Hepatocyte (in vitro differentiated cells): ENCODE measurements at regions not wholly inside any gene's neighbourhood (a gene's known extent, or its start where the extent isn't known, plus 50 kb on each side); places are given as distances from the start of the nearest gene placed in this dataset.
"Not testable (repeated sequence)": the region's sequence is repeated elsewhere in the genome, so short reads cannot be mapped to it uniquely, and the experiment has no call there.

ENCODE experiments used
- DNase-seq: peaks from one replicate; pipeline ENCODE4 v3.0.0-alpha.2; 2016; ENCODE audit warnings: low spot score
- H2AFZ ChIP-seq: fragments of 200-600 bp; sonication (generic); 2 replicates; pipeline ENCODE4 v1.6.0; 2016; ENCODE audit warnings: antibody characterized with exemption, mild to moderate bottlenecking
- H3K27ac ChIP-seq: fragments of 200-600 bp; sonication (generic); 2 replicates; pipeline ENCODE4 v1.5.1; 2016; ENCODE audit warnings: mild to moderate bottlenecking
- H3K27me3 ChIP-seq: fragments of 200-600 bp; sonication (generic); 2 replicates; pipeline ENCODE4 v1.6.1; 2016
- H3K36me3 ChIP-seq: fragments of 200-600 bp; sonication (generic); replicated peaks from 2 replicates; pipeline ENCODE4 v1.5.1; 2016; ENCODE audit warnings: low read depth; ENCODE audit not compliant: insufficient read depth
- H3K4me1 ChIP-seq: fragments of 200-600 bp; sonication (generic); 2 replicates; pipeline ENCODE4 v1.5.1; 2016; ENCODE audit warnings: mild to moderate bottlenecking, moderate library complexity; ENCODE audit not compliant: insufficient read depth
- H3K4me2 ChIP-seq: fragments of 200-600 bp; sonication (generic); 2 replicates; pipeline ENCODE4 v1.6.0; 2016
- H3K4me3 ChIP-seq: fragments of 200-600 bp; sonication (generic); 2 replicates; pipeline ENCODE4 v1.5.1; 2016; ENCODE audit warnings: mild to moderate bottlenecking
- H3K79me2 ChIP-seq: fragments of 200-600 bp; sonication (generic); 2 replicates; pipeline ENCODE4 v1.6.0; 2017; ENCODE audit warnings: mild to moderate bottlenecking
- H3K9me2 ChIP-seq: fragments of 200-600 bp; sonication (generic); replicated peaks from 2 replicates; pipeline ENCODE4 v1.6.0; 2017; ENCODE audit warnings: mild to moderate bottlenecking; ENCODE audit not compliant: insufficient read depth
- H3K9me3 ChIP-seq: fragments of 200-600 bp; sonication (generic); 2 replicates; pipeline ENCODE4 v1.5.1; 2016; ENCODE audit warnings: low read depth, mild to moderate bottlenecking
- H4K20me1 ChIP-seq: fragments of 200-600 bp; sonication (generic); 2 replicates; pipeline ENCODE4 v1.6.0; 2016; ENCODE audit warnings: mild to moderate bottlenecking; ENCODE audit not compliant: insufficient read depth, poor library complexity, severe bottlenecking
- CTCF ChIP-seq: fragments of 200-600 bp; sonication (generic); IDR thresholded peaks from 2 replicates; pipeline ENCODE4 v1.5.1; 2016; ENCODE audit warnings: antibody characterized with exemption, mild to moderate bottlenecking; ENCODE audit not compliant: poor library complexity
- EZH2 ChIP-seq: fragments of 200-600 bp; sonication (generic); IDR thresholded peaks from 2 replicates; pipeline ENCODE4 v1.6.1; 2016; ENCODE audit warnings: antibody characterized with exemption, mild to moderate bottlenecking, borderline replicate concordance
- EZH2phosphoT487 ChIP-seq: fragments of 200-600 bp; sonication (generic); IDR thresholded peaks from one replicate; pipeline ENCODE4 v1.6.1; 2018; ENCODE audit warnings: antibody characterized with exemption, mild to moderate bottlenecking, low read depth, moderate library complexity; ENCODE audit not compliant: unreplicated experiment, severe bottlenecking
- WGBS: methylation state at CpG from one replicate; pipeline ENCODE4 v1.1.6; 2016; ENCODE audit warnings: low lambda C conversion rate; ENCODE audit errors: missing lambda C conversion rate; 5-methylcytosine and 5-hydroxymethylcytosine counted together

GRCh38 chr4:117740736-117741135 is 293.6 kb upstream of the NDST3 start:
- no peak overlapping the region for H3K4me2 ChIP-seq
- H3K4me1 ChIP-seq: no peaks in the 10 kb centered on the region
- H3K27ac ChIP-seq: no peak overlapping the region
- H3K9me3 ChIP-seq: no peaks in the 10 kb centered on the region
- no peaks in the 10 kb centered on the region for H3K9me2 ChIP-seq
- TF ChIP-seq CTCF (no peak), EZH2phosphoT487 (no peak), EZH2 (no peak)
- H3K79me2 ChIP-seq: no peaks in the 10 kb centered on the region
- DNase-seq: no peak
- no peak overlapping the region for H2AFZ ChIP-seq
- WGBS: 50% methylated on average over 1 of the region's 1 CpG
- H3K4me3 ChIP-seq: no peak overlapping the region
- no peaks in the 10 kb centered on the region for H3K27me3 ChIP-seq
- H3K36me3 ChIP-seq: no peaks in the 10 kb centered on the region
- no peaks in the 10 kb centered on the region for H4K20me1 ChIP-seq

GRCh38 chr4:117745379-117745778 is 288.9 kb upstream of the NDST3 start:
- 50% methylated on average over 1 of the region's 1 CpG for WGBS
- H3K27ac ChIP-seq, H3K4me1 ChIP-seq: not testable (repeated sequence)

GRCh38 chr4:117755438-117755837 is 278.8 kb upstream of the NDST3 start:
- no peaks in the 10 kb centered on the region for H3K36me3 ChIP-seq
- DNase-seq: no peak
- no peak overlapping the region for H2AFZ ChIP-seq
- no peak for TF ChIP-seq EZH2phosphoT487
- H3K4me1 ChIP-seq: no peaks in the 10 kb centered on the region
- no peaks in the 10 kb centered on the region for H4K20me1 ChIP-seq
- no peaks in the 10 kb centered on the region for H3K9me2 ChIP-seq
- H3K79me2 ChIP-seq: no peaks in the 10 kb centered on the region
- WGBS: 72% methylated on average over 1 of the region's 1 CpG
- H3K27ac ChIP-seq: no peak overlapping the region
- H3K27me3 ChIP-seq: no peaks in the 10 kb centered on the region
- H3K4me2 ChIP-seq: no peak overlapping the region
- no peak overlapping the region for H3K4me3 ChIP-seq
- H3K9me3 ChIP-seq: no peaks in the 10 kb centered on the region

More at GRCh38 chr4:117745379-117745778, 288.9 kb upstream of the NDST3 start:
- H3K79me2 ChIP-seq, H3K36me3 ChIP-seq, H3K4me2 ChIP-seq, DNase-seq, H3K4me3 ChIP-seq, H3K9me3 ChIP-seq, H3K9me2 ChIP-seq, H3K27me3 ChIP-seq, H4K20me1 ChIP-seq, H2AFZ ChIP-seq: not testable (repeated sequence)

- Histone ChIP-seq H3K9me3 (no peaks in the 10 kb centered on the region), H3K36me3 (no peaks in the 10 kb centered on the region), H3K4me1 (no peaks in the 10 kb centered on the region), H2AFZ (no peak overlapping the region), H3K27me3 (no peaks in the 10 kb centered on the region), H3K9me2 (no peaks in the 10 kb centered on the region), H3K4me2 (no peak overlapping the region), H4K20me1 (no peaks in the 10 kb centered on the region), H3K4me3 (no peak overlapping the region), H3K27ac (no peak overlapping the region), H3K79me2 (no peaks in the 10 kb centered on the region)
- DNase-seq: no peak
- TF ChIP-seq CTCF (no peak), EZH2 (no peak), EZH2phosphoT487 (no peak)
- 78% methylated on average over 3 of the region's 3 CpGs for WGBS
Observed at GRCh38 chr4:117768610-117769009, 265.7 kb upstream of the NDST3 start.
